DND-41 (cell line): ENCODE measurements at regions not wholly inside any gene's neighbourhood (a gene's known extent, or its start where the extent isn't known, plus 50 kb on each side); places are given as distances from the start of the nearest gene placed in this dataset.

Experiments used
- ATAC-seq: fragments of 200-7000 bp; cut with Tn5 transposase; 3 replicates; pipeline ENCODE4 v1.9.1; 2021; ENCODE audit warnings: low read depth; ENCODE audit not compliant: insufficient read depth
- DNase-seq: peaks from one replicate; pipeline ENCODE4 v3.0.0-alpha.2; 2020
- H2AFZ ChIP-seq: 2 replicates; pipeline ENCODE4 v1.6.0; 2012; ENCODE audit warnings: low read depth, low read length
- H3K27ac ChIP-seq: 2 replicates; pipeline ENCODE4 v1.5.1; 2012; ENCODE audit warnings: low read length, inconsistent platforms
- H3K27me3 ChIP-seq: fragments of 200-600 bp; sonication (generic); 2 replicates; pipeline ENCODE4 v1.6.0; 2012; ENCODE audit warnings: low read length, mild to moderate bottlenecking, inconsistent platforms; ENCODE audit not compliant: insufficient read depth, poor library complexity
- H3K36me3 ChIP-seq: 2 replicates; pipeline ENCODE4 v1.5.1; 2012; ENCODE audit warnings: low read length, inconsistent platforms; ENCODE audit not compliant: insufficient read depth
- H3K4me1 ChIP-seq: 2 replicates; pipeline ENCODE4 v1.5.1; 2012; ENCODE audit warnings: mild to moderate bottlenecking, low read length; ENCODE audit not compliant: insufficient read depth
- H3K4me2 ChIP-seq: 2 replicates; pipeline ENCODE4 v1.6.0; 2012; ENCODE audit warnings: mild to moderate bottlenecking, moderate library complexity, low read length, inconsistent platforms; ENCODE audit not compliant: insufficient read depth
- H3K4me3 ChIP-seq, 2 experiments: fragments of 200-600 bp in 1 of 2; shearing (Covaris generic) in 1 of 2; 2 replicates each; pipeline ENCODE4 v1.5.1; 2012 to 2016; ENCODE audit warnings: inconsistent platforms in 2 of 2, low read length in 2 of 2, mild to moderate bottlenecking in 2 of 2, low read depth in 1 of 2, moderate library complexity in 1 of 2
- H3K79me2 ChIP-seq: 2 replicates; pipeline ENCODE4 v1.6.0; 2012; ENCODE audit warnings: low read length, inconsistent platforms; ENCODE audit not compliant: insufficient read depth
- H3K9ac ChIP-seq: 2 replicates; pipeline ENCODE4 v1.6.0; 2012; ENCODE audit warnings: low read depth, mild to moderate bottlenecking, inconsistent platforms, low read length, moderate library complexity
- H3K9me3 ChIP-seq: 2 replicates; pipeline ENCODE4 v1.5.1; 2012; ENCODE audit warnings: low read length, moderate library complexity, mild to moderate bottlenecking, inconsistent platforms; ENCODE audit not compliant: insufficient read depth, severe bottlenecking
- H4K20me1 ChIP-seq: 2 replicates; pipeline ENCODE4 v1.6.0; 2012; ENCODE audit warnings: low read length; ENCODE audit not compliant: insufficient read depth
- EZH2 ChIP-seq: IDR thresholded peaks from 3 replicates; pipeline ENCODE4 v1.6.1; 2012; ENCODE audit warnings: borderline replicate concordance, low read depth, mild to moderate bottlenecking, moderate library complexity, low read length, inconsistent platforms; ENCODE audit not compliant: severe bottlenecking
- TF ChIP-seq, protein P1 (sequence below): IDR thresholded peaks from 2 replicates; pipeline ENCODE4 v1.5.1; 2012; ENCODE audit warnings: borderline replicate concordance, low read length, moderate library complexity, mild to moderate bottlenecking; ENCODE audit not compliant: poor library complexity, severe bottlenecking; ENCODE audit errors: extremely low read depth

DNA sequence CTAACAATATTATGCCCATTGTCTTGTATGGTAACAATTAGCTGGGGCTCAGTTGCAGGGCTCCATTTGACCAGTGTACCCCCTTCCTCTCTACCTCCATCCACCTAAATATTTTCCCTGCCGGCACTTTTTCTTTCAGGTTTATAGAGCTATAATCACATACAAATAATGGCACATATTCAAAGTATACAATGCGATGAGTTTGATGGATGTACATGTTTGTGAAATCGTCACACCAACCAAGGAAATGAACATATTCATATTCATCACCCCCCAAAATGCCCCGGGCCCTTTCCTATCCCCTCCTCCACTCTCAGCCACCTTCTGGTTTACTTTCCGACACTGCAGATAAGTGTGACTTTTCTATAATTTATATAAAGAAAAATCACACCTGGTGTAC lies 351.5 kb downstream of the GADD45G start:
- no peaks in the 10 kb centered on the region for H3K36me3 ChIP-seq
- H2AFZ ChIP-seq, result no peak overlapping the region
- ATAC-seq, result no peak
- no peak for TF ChIP-seq EZH2
- TF ChIP-seq, protein P1, sequence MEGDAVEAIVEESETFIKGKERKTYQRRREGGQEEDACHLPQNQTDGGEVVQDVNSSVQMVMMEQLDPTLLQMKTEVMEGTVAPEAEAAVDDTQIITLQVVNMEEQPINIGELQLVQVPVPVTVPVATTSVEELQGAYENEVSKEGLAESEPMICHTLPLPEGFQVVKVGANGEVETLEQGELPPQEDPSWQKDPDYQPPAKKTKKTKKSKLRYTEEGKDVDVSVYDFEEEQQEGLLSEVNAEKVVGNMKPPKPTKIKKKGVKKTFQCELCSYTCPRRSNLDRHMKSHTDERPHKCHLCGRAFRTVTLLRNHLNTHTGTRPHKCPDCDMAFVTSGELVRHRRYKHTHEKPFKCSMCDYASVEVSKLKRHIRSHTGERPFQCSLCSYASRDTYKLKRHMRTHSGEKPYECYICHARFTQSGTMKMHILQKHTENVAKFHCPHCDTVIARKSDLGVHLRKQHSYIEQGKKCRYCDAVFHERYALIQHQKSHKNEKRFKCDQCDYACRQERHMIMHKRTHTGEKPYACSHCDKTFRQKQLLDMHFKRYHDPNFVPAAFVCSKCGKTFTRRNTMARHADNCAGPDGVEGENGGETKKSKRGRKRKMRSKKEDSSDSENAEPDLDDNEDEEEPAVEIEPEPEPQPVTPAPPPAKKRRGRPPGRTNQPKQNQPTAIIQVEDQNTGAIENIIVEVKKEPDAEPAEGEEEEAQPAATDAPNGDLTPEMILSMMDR, result no peak
- DNase-seq, result no peak
- no peak overlapping the region for H3K4me2 ChIP-seq
- H3K4me1 ChIP-seq, result no peaks in the 10 kb centered on the region
- no peaks in the 10 kb centered on the region for H3K79me2 ChIP-seq
- no peak overlapping the region for H3K4me3 ChIP-seq
- no peaks in the 10 kb centered on the region for H3K27me3 ChIP-seq
- no peak overlapping the region for H3K27ac ChIP-seq
- no peaks in the 10 kb centered on the region for H4K20me1 ChIP-seq
- no peaks in the 10 kb centered on the region for H3K9me3 ChIP-seq
- no peak overlapping the region for H3K9ac ChIP-seq

DNA sequence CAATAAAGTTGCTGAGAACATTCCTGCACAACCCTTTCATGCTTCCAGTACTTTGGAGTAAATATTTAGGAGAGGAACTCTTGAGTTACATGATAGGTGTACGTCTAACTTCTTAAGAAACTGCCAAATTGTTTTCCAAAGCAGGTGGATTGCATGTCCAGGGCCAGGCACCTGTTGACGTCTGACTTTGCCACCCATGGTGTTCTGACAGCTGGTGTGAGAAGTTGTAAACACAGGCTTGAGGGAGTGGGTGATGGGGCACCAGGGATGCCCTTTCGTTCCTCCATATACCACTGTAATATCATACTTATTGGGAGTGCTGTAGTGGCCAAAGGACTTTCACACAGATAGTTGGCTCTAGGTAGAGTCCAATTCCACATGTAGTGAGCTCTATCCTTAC lies 352.1 kb downstream of the GADD45G start:
- H3K9ac ChIP-seq, result no peak overlapping the region
- no peak for DNase-seq
- H3K4me3 ChIP-seq, result no peak overlapping the region
- TF ChIP-seq, protein P1, result no peak
- TF ChIP-seq EZH2, result no peak
- peaks cover 5% of the 10 kb centered on the region for H3K4me1 ChIP-seq
- H3K9me3 ChIP-seq, result no peaks in the 10 kb centered on the region
- no peak overlapping the region for H2AFZ ChIP-seq
- H3K36me3 ChIP-seq, result no peaks in the 10 kb centered on the region
- ATAC-seq, result no peak
- H3K27me3 ChIP-seq, result no peaks in the 10 kb centered on the region
- H3K4me2 ChIP-seq, result no peak overlapping the region
- no peaks in the 10 kb centered on the region for H4K20me1 ChIP-seq
- H3K27ac ChIP-seq, result no peak overlapping the region
- H3K79me2 ChIP-seq, result no peaks in the 10 kb centered on the region

DNA sequence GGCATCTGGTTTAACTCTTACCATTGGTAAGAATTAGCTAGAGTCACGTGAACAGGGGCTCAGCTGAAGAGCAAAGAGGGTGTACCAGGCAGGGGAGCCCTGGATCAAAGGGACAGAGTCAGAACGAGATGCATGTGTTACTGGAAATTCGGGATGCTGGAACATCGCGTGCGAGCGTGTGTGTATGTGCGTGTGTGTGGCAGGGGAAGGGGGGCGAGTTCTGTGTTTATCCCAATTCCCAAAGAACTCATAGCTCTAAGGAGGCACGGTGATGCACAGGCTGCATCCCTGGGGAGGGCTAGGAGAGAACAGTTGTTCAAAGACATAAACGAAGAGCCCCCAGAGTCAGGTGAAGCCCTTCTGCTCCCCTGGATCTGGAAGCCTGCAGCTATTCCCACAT lies 353.3 kb downstream of the GADD45G start:
- DNase-seq (no peak), ATAC-seq (no peak)
- H3K4me1 ChIP-seq, result peaks cover 12% of the 10 kb centered on the region
- H4K20me1 ChIP-seq, result no peaks in the 10 kb centered on the region
- no peaks in the 10 kb centered on the region for H3K79me2 ChIP-seq
- H3K27ac ChIP-seq, result no peak overlapping the region
- no peaks in the 10 kb centered on the region for H3K36me3 ChIP-seq
- H2AFZ ChIP-seq, result no peak overlapping the region
- H3K4me3 ChIP-seq, result no peak overlapping the region
- H3K9me3 ChIP-seq, result no peaks in the 10 kb centered on the region
- H3K27me3 ChIP-seq, result no peaks in the 10 kb centered on the region
- TF ChIP-seq, protein P1, result no peak
- no peak for TF ChIP-seq EZH2
- no peak overlapping the region for H3K4me2 ChIP-seq
- H3K9ac ChIP-seq, result no peak overlapping the region
